HL-60 (cell line): ENCODE measurements at regions not wholly inside any gene's neighbourhood (a gene's known extent, or its start where the extent isn't known, plus 50 kb on each side); places are given as distances from the start of the nearest gene placed in this dataset.

ENCODE experiments used
- DNase-seq, 2 experiments: peaks; one replicate each; pipeline ENCODE4 v3.0.0-alpha.2; 2010 to 2020; ENCODE audit warnings: low read depth in 1 of 2, low spot score in 1 of 2
- H3K27ac ChIP-seq: fragments of 250-450 bp; sonication (Bioruptor Pico); replicated peaks from 2 replicates; pipeline ENCODE4 v1.5.1; 2020; ENCODE audit warnings: mild to moderate bottlenecking, moderate library complexity
- H3K27me3 ChIP-seq: fragments of 250-450 bp; sonication (Bioruptor Pico); 2 replicates; pipeline ENCODE4 v1.5.1; 2021; ENCODE audit warnings: mild to moderate bottlenecking, moderate library complexity; ENCODE audit not compliant: insufficient read depth, poor library complexity, severe bottlenecking
- H3K4me3 ChIP-seq: replicated peaks from 2 replicates; pipeline ENCODE4 v1.5.1; 2011; ENCODE audit warnings: mild to moderate bottlenecking, control low read depth, low read length; ENCODE audit not compliant: insufficient read depth
- CTCF ChIP-seq: IDR thresholded peaks from one replicate; pipeline ENCODE4 v1.5.1; 2011; ENCODE audit warnings: low read length, control low read depth, inconsistent platforms; ENCODE audit not compliant: insufficient read depth
- GABPA ChIP-seq: IDR thresholded peaks from 2 replicates; pipeline ENCODE4 v1.6.1; 2012; ENCODE audit warnings: low read depth
- POLR2AphosphoS5 ChIP-seq: IDR thresholded peaks from 2 replicates; pipeline ENCODE4 v1.6.1; 2012; ENCODE audit warnings: low read depth
- SPI1 ChIP-seq: IDR thresholded peaks from 2 replicates; pipeline ENCODE4 v1.6.1; 2012; ENCODE audit warnings: low read depth, mild to moderate bottlenecking, borderline replicate concordance
- TF ChIP-seq, protein P1 (sequence below): IDR thresholded peaks from 2 replicates; pipeline ENCODE4 v1.6.1; 2012; ENCODE audit warnings: low read depth; ENCODE audit not compliant: insufficient replicate concordance

DNA sequence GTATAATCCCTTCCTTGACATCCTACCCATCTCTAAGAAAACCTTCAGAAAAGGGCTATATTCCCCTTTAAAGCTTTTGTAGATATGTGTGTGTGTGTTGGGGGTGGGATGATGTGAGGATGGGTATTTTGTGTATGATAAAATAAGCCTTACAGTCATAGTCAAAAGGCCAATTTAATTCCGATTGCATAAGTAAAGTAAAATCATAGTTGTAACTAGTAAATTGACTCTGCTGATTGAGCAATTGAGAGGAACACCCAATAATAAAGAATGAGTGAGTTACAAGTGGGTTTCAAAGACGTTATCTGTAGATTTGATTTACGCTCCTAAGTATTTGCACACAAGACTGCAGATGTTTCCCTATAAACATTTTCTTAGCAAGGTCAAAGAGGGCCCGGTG, 71.3 kb upstream of the ITPRID1 start:
- DNase-seq, result no peak
- Histone ChIP-seq H3K27me3 (no peaks in the 10 kb centered on the region), H3K27ac (no peak overlapping the region), H3K4me3 (no peak overlapping the region)
- TF ChIP-seq POLR2AphosphoS5, result no peak

GRCh38 chr7:31443457-31443856, 70.4 kb upstream of the ITPRID1 start:
- TF ChIP-seq CTCF (peak; percentile 70), POLR2AphosphoS5 (no peak)
- H3K4me3 ChIP-seq, result no peak overlapping the region
- peak; percentile 7 to 34 for DNase-seq
- no peak overlapping the region for H3K27ac ChIP-seq
- no peaks in the 10 kb centered on the region for H3K27me3 ChIP-seq

DNA sequence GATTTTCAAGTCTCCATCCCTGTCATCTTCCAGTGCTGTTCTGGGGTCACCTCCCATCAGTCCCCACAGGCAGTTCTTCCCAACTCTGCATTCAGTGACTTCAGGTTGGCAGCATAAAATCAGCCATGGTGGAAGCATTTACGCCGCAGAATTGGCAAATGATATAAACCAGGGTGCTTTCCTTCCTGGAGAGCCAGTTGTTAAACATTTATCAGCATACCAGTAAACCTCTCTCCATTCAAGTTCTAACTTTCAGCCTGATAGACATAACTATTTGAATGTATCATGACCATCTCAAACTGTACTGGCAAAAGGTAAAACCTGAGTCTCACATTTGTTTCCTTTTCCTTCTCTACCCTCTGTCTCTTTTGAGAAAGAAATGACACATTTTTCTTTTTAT, 69.7 kb upstream of the ITPRID1 start:
- TF ChIP-seq, protein P1, sequence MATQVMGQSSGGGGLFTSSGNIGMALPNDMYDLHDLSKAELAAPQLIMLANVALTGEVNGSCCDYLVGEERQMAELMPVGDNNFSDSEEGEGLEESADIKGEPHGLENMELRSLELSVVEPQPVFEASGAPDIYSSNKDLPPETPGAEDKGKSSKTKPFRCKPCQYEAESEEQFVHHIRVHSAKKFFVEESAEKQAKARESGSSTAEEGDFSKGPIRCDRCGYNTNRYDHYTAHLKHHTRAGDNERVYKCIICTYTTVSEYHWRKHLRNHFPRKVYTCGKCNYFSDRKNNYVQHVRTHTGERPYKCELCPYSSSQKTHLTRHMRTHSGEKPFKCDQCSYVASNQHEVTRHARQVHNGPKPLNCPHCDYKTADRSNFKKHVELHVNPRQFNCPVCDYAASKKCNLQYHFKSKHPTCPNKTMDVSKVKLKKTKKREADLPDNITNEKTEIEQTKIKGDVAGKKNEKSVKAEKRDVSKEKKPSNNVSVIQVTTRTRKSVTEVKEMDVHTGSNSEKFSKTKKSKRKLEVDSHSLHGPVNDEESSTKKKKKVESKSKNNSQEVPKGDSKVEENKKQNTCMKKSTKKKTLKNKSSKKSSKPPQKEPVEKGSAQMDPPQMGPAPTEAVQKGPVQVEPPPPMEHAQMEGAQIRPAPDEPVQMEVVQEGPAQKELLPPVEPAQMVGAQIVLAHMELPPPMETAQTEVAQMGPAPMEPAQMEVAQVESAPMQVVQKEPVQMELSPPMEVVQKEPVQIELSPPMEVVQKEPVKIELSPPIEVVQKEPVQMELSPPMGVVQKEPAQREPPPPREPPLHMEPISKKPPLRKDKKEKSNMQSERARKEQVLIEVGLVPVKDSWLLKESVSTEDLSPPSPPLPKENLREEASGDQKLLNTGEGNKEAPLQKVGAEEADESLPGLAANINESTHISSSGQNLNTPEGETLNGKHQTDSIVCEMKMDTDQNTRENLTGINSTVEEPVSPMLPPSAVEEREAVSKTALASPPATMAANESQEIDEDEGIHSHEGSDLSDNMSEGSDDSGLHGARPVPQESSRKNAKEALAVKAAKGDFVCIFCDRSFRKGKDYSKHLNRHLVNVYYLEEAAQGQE, result no peak
- TF ChIP-seq SPI1 (no peak), GABPA (no peak), CTCF (no peak), POLR2AphosphoS5 (no peak)
- Histone ChIP-seq H3K27ac (no peak overlapping the region), H3K27me3 (no peaks in the 10 kb centered on the region), H3K4me3 (no peak overlapping the region)
- no peak for DNase-seq

GRCh38 chr7:31445686-31446355, 68.1 kb upstream of the ITPRID1 start:
- TF ChIP-seq GABPA (no peak), CTCF (no peak), POLR2AphosphoS5 (no peak), SPI1 (no peak)
- TF ChIP-seq, protein P1, result no peak
- Histone ChIP-seq H3K4me3 (no peak overlapping the region), H3K27ac (no peak overlapping the region), H3K27me3 (no peaks in the 10 kb centered on the region)
- DNase-seq, result no peak
